Astrocyte (in vitro differentiated cells and primary cell): ENCODE measurements at regions not wholly inside any gene's neighbourhood (a gene's known extent, or its start where the extent isn't known, plus 50 kb on each side); places are given as distances from the start of the nearest gene placed in this dataset.

Experiments
- CTCF ChIP-seq: IDR thresholded peaks from 2 replicates; pipeline ENCODE4 v1.5.1; 2011; ENCODE audit warnings: low read depth, mild to moderate bottlenecking, inconsistent platforms, low read length, moderate library complexity; ENCODE audit not compliant: insufficient read depth
- EZH2 ChIP-seq: IDR thresholded peaks from 2 replicates; pipeline ENCODE4 v1.6.1; 2012; ENCODE audit warnings: mild to moderate bottlenecking, low read length, inconsistent platforms; ENCODE audit not compliant: insufficient read depth

- TF ChIP-seq EZH2 (no peak), CTCF (no peak)
Measured at GRCh38 chr9:105171076-105171475, 73.4 kb upstream of the SLC44A1 start.
